ENCODE measurements at regions not wholly inside any gene's neighbourhood (a gene's known extent, or its start where the extent isn't known, plus 50 kb on each side); places are given as distances from the start of the nearest gene placed in this dataset.
"Not testable (repeated sequence)": the region's sequence is repeated elsewhere in the genome, so short reads cannot be mapped to it uniquely, and the experiment has no call there.

- H3K4me3 Mint-ChIP-seq; intact Hi-C loops (cut with micrococcal nuclease); DNase-seq; H3K36me3 Mint-ChIP-seq (ENCODE audit: low read depth); CTCF ChIA-PET; H3K9me3 Mint-ChIP-seq; H3K27me3 Mint-ChIP-seq (ENCODE audit: low read depth); H3K27ac Mint-ChIP-seq: not testable (repeated sequence)
- peaks cover 14% of the 10 kb centered on the region for H3K4me1 Mint-ChIP-seq (ENCODE audit: low read depth)
These were observed 109.6 kb upstream of the PLGLB2 start for GRCh38 chr2:87638114-87638807.

- H3K4me3 Mint-ChIP-seq; CTCF ChIA-PET; H3K27ac Mint-ChIP-seq; DNase-seq; H3K27me3 Mint-ChIP-seq (ENCODE audit: low read depth); H3K9me3 Mint-ChIP-seq; H3K36me3 Mint-ChIP-seq (ENCODE audit: low read depth); intact Hi-C loops (cut with micrococcal nuclease): not testable (repeated sequence)
- peaks cover 12% of the 10 kb centered on the region for H3K4me1 Mint-ChIP-seq (ENCODE audit: low read depth)
These were observed 109.0 kb upstream of the PLGLB2 start for GRCh38 chr2:87638872-87639271.

GRCh38 chr2:87639801-87640440 lies 108.0 kb upstream of the PLGLB2 start:
- DNase-seq; H3K27ac Mint-ChIP-seq; H3K9me3 Mint-ChIP-seq; H3K36me3 Mint-ChIP-seq (ENCODE audit: low read depth); intact Hi-C loops (cut with micrococcal nuclease); H3K27me3 Mint-ChIP-seq (ENCODE audit: low read depth); H3K4me3 Mint-ChIP-seq; CTCF ChIA-PET; H3K4me1 Mint-ChIP-seq (ENCODE audit: low read depth): not testable (repeated sequence)

- H3K27me3 Mint-ChIP-seq (ENCODE audit: low read depth); DNase-seq; CTCF ChIA-PET: not testable (repeated sequence)
These were observed 106.8 kb upstream of the PLGLB2 start for GRCh38 chr2:87640961-87641563.

GRCh38 chr2:87643165-87643564 lies 104.7 kb upstream of the PLGLB2 start:
- intact Hi-C loops (cut with micrococcal nuclease); H3K36me3 Mint-ChIP-seq (ENCODE audit: low read depth); H3K27me3 Mint-ChIP-seq (ENCODE audit: low read depth); H3K4me1 Mint-ChIP-seq (ENCODE audit: low read depth); CTCF ChIA-PET; H3K4me3 Mint-ChIP-seq; H3K27ac Mint-ChIP-seq; H3K9me3 Mint-ChIP-seq; DNase-seq: not testable (repeated sequence)

More at GRCh38 chr2:87640961-87641563, 106.8 kb upstream of the PLGLB2 start:
- H3K4me1 Mint-ChIP-seq (ENCODE audit: low read depth); H3K27ac Mint-ChIP-seq; H3K36me3 Mint-ChIP-seq (ENCODE audit: low read depth); H3K9me3 Mint-ChIP-seq; H3K4me3 Mint-ChIP-seq; intact Hi-C loops (cut with micrococcal nuclease): not testable (repeated sequence)

- H3K27me3 Mint-ChIP-seq (ENCODE audit: low read depth); DNase-seq; CTCF ChIA-PET; H3K4me3 Mint-ChIP-seq; H3K36me3 Mint-ChIP-seq (ENCODE audit: low read depth); H3K27ac Mint-ChIP-seq; intact Hi-C loops (cut with micrococcal nuclease); H3K9me3 Mint-ChIP-seq; H3K4me1 Mint-ChIP-seq (ENCODE audit: low read depth): not testable (repeated sequence)
These were observed 100.0 kb upstream of the PLGLB2 start for GRCh38 chr2:87647737-87648498.

GRCh38 chr2:87648815-87649214 lies 99.1 kb upstream of the PLGLB2 start:
- H3K4me3 Mint-ChIP-seq; CTCF ChIA-PET; H3K9me3 Mint-ChIP-seq; intact Hi-C loops (cut with micrococcal nuclease); DNase-seq; H3K27ac Mint-ChIP-seq; H3K27me3 Mint-ChIP-seq (ENCODE audit: low read depth); H3K36me3 Mint-ChIP-seq (ENCODE audit: low read depth); H3K4me1 Mint-ChIP-seq (ENCODE audit: low read depth): not testable (repeated sequence)

GRCh38 chr2:87649871-87650270 lies 98.0 kb upstream of the PLGLB2 start:
- H3K27ac Mint-ChIP-seq; H3K27me3 Mint-ChIP-seq (ENCODE audit: low read depth); H3K36me3 Mint-ChIP-seq (ENCODE audit: low read depth); intact Hi-C loops (cut with micrococcal nuclease); DNase-seq; H3K9me3 Mint-ChIP-seq; H3K4me3 Mint-ChIP-seq; CTCF ChIA-PET; H3K4me1 Mint-ChIP-seq (ENCODE audit: low read depth): not testable (repeated sequence)

- H3K36me3 Mint-ChIP-seq (ENCODE audit: low read depth); H3K9me3 Mint-ChIP-seq; intact Hi-C loops (cut with micrococcal nuclease); DNase-seq; CTCF ChIA-PET; H3K4me3 Mint-ChIP-seq; H3K27me3 Mint-ChIP-seq (ENCODE audit: low read depth); H3K27ac Mint-ChIP-seq; H3K4me1 Mint-ChIP-seq (ENCODE audit: low read depth): not testable (repeated sequence)
These were observed 97.0 kb upstream of the PLGLB2 start for GRCh38 chr2:87650837-87651236.

- H3K27ac Mint-ChIP-seq; DNase-seq; intact Hi-C loops (cut with micrococcal nuclease); H3K9me3 Mint-ChIP-seq; CTCF ChIA-PET; H3K27me3 Mint-ChIP-seq (ENCODE audit: low read depth); H3K4me1 Mint-ChIP-seq (ENCODE audit: low read depth); H3K4me3 Mint-ChIP-seq; H3K36me3 Mint-ChIP-seq (ENCODE audit: low read depth): not testable (repeated sequence)
These were observed 96.3 kb upstream of the PLGLB2 start for GRCh38 chr2:87651589-87651988.

GRCh38 chr2:87653373-87653772 lies 94.5 kb upstream of the PLGLB2 start:
- DNase-seq; H3K4me1 Mint-ChIP-seq (ENCODE audit: low read depth); H3K9me3 Mint-ChIP-seq; H3K27ac Mint-ChIP-seq; H3K27me3 Mint-ChIP-seq (ENCODE audit: low read depth); H3K4me3 Mint-ChIP-seq; H3K36me3 Mint-ChIP-seq (ENCODE audit: low read depth); intact Hi-C loops (cut with micrococcal nuclease); CTCF ChIA-PET: not testable (repeated sequence)

- H3K27ac Mint-ChIP-seq; H3K4me1 Mint-ChIP-seq (ENCODE audit: low read depth); DNase-seq; H3K9me3 Mint-ChIP-seq; H3K36me3 Mint-ChIP-seq (ENCODE audit: low read depth); CTCF ChIA-PET; intact Hi-C loops (cut with micrococcal nuclease); H3K4me3 Mint-ChIP-seq; H3K27me3 Mint-ChIP-seq (ENCODE audit: low read depth): not testable (repeated sequence)
These were observed 93.6 kb upstream of the PLGLB2 start for GRCh38 chr2:87654136-87654814.

Measured in activated naive CD4-positive, alpha-beta T cell treated with anti-CD3 and anti-CD28 coated beads for 36 hours (primary cell).